Gastrocnemius medialis (tissue), 4 donors: ENCODE measurements at regions not wholly inside any gene's neighbourhood (a gene's known extent, or its start where the extent isn't known, plus 50 kb on each side); places are given as distances from the start of the nearest gene placed in this dataset.

ENCODE experiments used
- ATAC-seq, 2 donors: fragments of 150-250 bp; one replicate each; pipeline ENCODE4 v1.9.1; 2016
- DNase-seq, 2 donors: peaks; one replicate each; pipeline ENCODE4 v3.0.0-alpha.2; 2019
- H3K27ac ChIP-seq, 4 donors: fragments of 200-600 bp; sonication (generic); 1 replicate in 1 of 4; 2 replicates in 3 of 4; pipeline ENCODE4 v1.5.1; 2016 to 2018; ENCODE audit warnings: mild to moderate bottlenecking in 2 of 4, moderate library complexity in 1 of 4
- H3K27me3 ChIP-seq, 3 donors: fragments of 200-600 bp; sonication (generic) in 2 of 3; 1 replicate in 1 of 3; 2 replicates in 2 of 3; pipeline versions ENCODE4 v1.5.1 to v1.6.0; 2016 to 2019; ENCODE audit warnings: mild to moderate bottlenecking in 1 of 3, moderate library complexity in 1 of 3
- H3K36me3 ChIP-seq, 2 donors: fragments of 200-600 bp; sonication (generic) in 1 of 2; one replicate each; pipeline ENCODE4 v1.5.1; 2017 to 2018
- H3K4me1 ChIP-seq, 2 donors: fragments of 200-600 bp; sonication (generic) in 1 of 2; one replicate each; pipeline ENCODE4 v1.5.1; 2016 to 2017; ENCODE audit warnings: mild to moderate bottlenecking in 2 of 2
- H3K4me3 ChIP-seq, 4 donors: fragments of 200-600 bp; sonication (generic) in 3 of 4; 1 replicate in 1 of 4; 2 replicates in 3 of 4; pipeline ENCODE4 v1.5.1; 2016 to 2019; ENCODE audit warnings: mild to moderate bottlenecking in 2 of 4
- H3K9me3 ChIP-seq, 3 donors: fragments of 200-600 bp; sonication (generic) in 2 of 3; 1 replicate in 1 of 3; 2 replicates in 2 of 3; pipeline ENCODE4 v1.5.1; 2016 to 2019
- POLR2A ChIP-seq, 2 donors: fragments of 450-650 bp; IDR thresholded peaks; one replicate each; pipeline ENCODE4 v1.6.1; 2017; ENCODE audit warnings: antibody characterized with exemption in 2 of 2, mild to moderate bottlenecking in 2 of 2, moderate library complexity in 2 of 2
- in situ Hi-C, 4 donors: fragments of 200-750 bp; cut with MboI; loops; one replicate each; pipeline versions ENCODE4 v1.15.0 to v1.8.0; 2017; ENCODE audit warnings: low sequenced_read_pairs in 4 of 4
- intact Hi-C: fragments of 100-400 bp; cut with DNase I; formaldehyde crosslinking; loops from one replicate; pipeline ENCODE4 v1.15.1; 2023; ENCODE audit warnings: low total_unique reads
- TF ChIP-seq, protein P1 (sequence below), 5 experiments: fragments of 450-650 bp in 3 of 5; fragments of 200-600 bp in 2 of 5; sonication (generic) in 2 of 5; IDR thresholded peaks in 4 of 5; conservative IDR thresholded peaks in 1 of 5; 1 replicate in 4 of 5; 2 replicates in 1 of 5; pipeline ENCODE4 v1.5.1; 2016 to 2019; ENCODE audit warnings: antibody characterized with exemption in 5 of 5, mild to moderate bottlenecking in 3 of 5, moderate library complexity in 3 of 5

DNA sequence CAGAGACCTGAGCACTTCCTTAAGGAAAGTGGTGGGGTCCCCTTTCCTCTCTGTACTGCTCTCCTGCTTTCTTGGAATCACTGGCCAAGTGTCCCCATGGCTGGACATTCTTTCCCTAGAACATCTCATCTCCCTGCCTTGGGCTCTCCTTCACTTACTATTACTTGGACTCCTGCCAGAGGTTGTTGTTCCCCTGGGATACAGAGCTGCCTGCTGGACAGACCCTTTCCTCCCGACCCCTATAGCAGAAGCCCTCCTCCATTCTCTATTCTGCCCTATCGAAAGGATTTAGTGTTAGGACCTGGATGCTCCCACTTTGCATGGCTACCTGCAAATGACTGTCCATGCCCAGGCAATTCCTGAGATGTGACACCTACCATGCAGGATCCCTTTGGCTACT lies 164.3 kb upstream of the PODXL start:
- Histone ChIP-seq H3K27ac (no peak overlapping the region), H3K4me3 (no peak overlapping the region), H3K36me3 (no peaks in the 10 kb centered on the region), H3K27me3 (no peaks in the 10 kb centered on the region), H3K9me3 (no peaks in the 10 kb centered on the region), H3K4me1 (no peaks in the 10 kb centered on the region)
- TF ChIP-seq, protein P1, sequence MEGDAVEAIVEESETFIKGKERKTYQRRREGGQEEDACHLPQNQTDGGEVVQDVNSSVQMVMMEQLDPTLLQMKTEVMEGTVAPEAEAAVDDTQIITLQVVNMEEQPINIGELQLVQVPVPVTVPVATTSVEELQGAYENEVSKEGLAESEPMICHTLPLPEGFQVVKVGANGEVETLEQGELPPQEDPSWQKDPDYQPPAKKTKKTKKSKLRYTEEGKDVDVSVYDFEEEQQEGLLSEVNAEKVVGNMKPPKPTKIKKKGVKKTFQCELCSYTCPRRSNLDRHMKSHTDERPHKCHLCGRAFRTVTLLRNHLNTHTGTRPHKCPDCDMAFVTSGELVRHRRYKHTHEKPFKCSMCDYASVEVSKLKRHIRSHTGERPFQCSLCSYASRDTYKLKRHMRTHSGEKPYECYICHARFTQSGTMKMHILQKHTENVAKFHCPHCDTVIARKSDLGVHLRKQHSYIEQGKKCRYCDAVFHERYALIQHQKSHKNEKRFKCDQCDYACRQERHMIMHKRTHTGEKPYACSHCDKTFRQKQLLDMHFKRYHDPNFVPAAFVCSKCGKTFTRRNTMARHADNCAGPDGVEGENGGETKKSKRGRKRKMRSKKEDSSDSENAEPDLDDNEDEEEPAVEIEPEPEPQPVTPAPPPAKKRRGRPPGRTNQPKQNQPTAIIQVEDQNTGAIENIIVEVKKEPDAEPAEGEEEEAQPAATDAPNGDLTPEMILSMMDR (IDR thresholded peaks at IDR 0.05 in 4 of 5, conservative IDR thresholded peaks at IDR 0.05 in 1 of 5), result no peak
- no peak for ATAC-seq
- intact Hi-C loops, result no loop called here
- in situ Hi-C loops, result no loop called here
- no peak for DNase-seq

DNA sequence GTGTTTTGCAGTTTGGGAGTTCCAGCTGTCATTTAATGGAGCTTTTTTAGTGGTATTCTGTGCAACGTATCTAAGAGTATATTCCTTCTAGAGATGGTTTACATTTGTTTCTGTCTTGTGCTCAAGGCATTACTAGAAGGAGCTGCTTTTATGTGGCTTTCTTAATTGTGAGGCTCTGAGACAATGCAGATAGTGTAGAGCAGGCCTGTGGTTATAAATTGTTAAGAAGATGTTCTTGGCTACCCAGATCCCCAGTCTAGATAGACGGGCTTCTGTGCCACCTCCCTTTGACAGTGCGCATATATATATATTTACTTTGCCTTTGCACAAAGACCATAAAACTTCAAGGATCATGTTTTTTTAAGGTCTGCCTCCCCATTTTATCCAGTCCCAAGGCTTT lies 160.8 kb upstream of the PODXL start:
- in situ Hi-C loops (no loop called here), intact Hi-C loops (no loop called here)
- Histone ChIP-seq H3K4me3 (no peak overlapping the region), H3K27ac (no peak overlapping the region), H3K4me1 (no peaks in the 10 kb centered on the region), H3K27me3 (no peaks in the 10 kb centered on the region), H3K9me3 (no peaks in the 10 kb centered on the region), H3K36me3 (no peaks in the 10 kb centered on the region)
- TF ChIP-seq, protein P1 (IDR thresholded peaks at IDR 0.05 in 4 of 5, conservative IDR thresholded peaks at IDR 0.05 in 1 of 5), result no peak
- TF ChIP-seq POLR2A (IDR thresholded peaks at IDR 0.05), result no peak
- no peak for DNase-seq
- no peak for ATAC-seq

DNA sequence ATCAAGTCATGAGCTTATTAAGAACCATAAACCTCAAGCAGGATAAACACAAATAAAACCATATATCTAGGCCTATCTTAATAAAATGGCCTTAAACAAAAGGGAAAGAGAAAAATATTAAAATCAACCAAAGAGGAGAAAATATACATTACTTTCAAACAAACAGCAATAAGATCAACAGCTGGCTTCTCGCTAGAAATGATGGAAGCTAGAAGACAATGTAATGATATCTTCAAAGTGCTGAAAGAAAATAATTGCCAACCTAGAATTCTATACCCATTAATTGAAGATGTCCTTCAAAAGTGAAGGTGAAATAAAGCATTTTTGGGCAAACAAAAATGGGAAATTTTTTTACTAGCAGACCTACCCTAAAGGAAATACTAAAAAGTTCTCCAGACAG lies 142.9 kb upstream of the PODXL start:
- Histone ChIP-seq H3K27me3 (peaks cover 0 to 6% (median 0%) of the 10 kb centered on the region in 3 donors), H3K4me3 (no peak overlapping the region), H3K4me1 (no peaks in the 10 kb centered on the region), H3K27ac (no peak overlapping the region), H3K36me3 (no peaks in the 10 kb centered on the region), H3K9me3 (no peaks in the 10 kb centered on the region)
- DNase-seq (no peak), ATAC-seq (no peak)
- intact Hi-C loops (no loop called here), in situ Hi-C loops (loop anchor here in 2 of 4 donors (25.0 kb wide), 1 partner anchor 888 kb away; the partner anchor contains the start of gene PLXNA4 (in 2 of the 2))
- TF ChIP-seq, protein P1 (IDR thresholded peaks at IDR 0.05 in 4 of 5, conservative IDR thresholded peaks at IDR 0.05 in 1 of 5), result no peak
- TF ChIP-seq POLR2A (IDR thresholded peaks at IDR 0.05), result no peak

DNA sequence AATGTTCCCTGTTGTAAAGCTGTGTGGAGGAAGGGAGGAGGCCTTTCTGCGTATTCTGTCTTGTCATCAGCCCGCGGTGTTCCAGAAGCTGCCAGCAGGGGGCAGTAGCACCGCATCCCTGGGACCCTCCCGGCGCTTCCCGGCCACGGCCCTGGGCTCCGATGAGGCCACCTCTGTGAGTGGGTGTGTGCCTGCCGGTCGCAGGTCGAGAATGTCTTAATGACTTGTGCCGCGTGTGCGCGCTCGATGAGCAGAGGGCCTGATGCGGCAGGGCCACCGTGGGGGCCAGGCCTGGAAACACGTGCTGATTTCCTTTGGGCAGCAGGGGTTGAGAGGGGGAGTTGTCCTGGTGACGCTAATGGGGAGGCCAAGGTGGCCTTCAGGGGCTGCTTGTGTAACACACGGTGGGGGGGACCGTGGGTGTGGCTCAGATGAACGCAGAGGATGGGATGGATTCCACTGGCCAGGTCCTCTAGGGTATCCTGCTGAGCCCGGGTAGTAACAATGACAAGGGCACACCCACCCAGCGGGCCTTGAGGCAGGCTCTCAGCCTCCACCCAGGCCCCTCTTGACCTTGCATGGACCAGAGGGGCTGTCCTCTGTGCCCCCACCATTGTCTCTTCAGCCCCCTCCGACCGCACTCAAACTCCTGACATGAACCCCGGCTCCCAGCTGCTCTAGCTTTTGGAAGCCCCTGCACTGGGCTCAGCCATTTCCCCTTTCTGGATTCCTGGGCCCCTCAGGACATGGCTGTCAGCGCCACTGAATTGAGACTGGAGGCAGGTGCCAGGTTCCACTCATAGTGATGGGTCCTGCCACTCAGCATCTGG lies 135.9 kb upstream of the PODXL start:
- DNase-seq (peak in 1 of 2 donors; percentile 14), ATAC-seq (peak; percentile 30 to 47)
- no peaks in the 10 kb centered on the region for H3K4me1 ChIP-seq
- H3K27me3 ChIP-seq, result peaks cover 7 to 13% (median 12%) of the 10 kb centered on the region in 3 donors
- in situ Hi-C loops, result loop anchor here in 2 of 4 donors (25.0 kb wide), 1 partner anchor 895 kb away; the partner anchor contains the start of gene PLXNA4 (in 2 of the 2)
- H3K9me3 ChIP-seq, result no peaks in the 10 kb centered on the region
- H3K36me3 ChIP-seq, result no peaks in the 10 kb centered on the region
- H3K27ac ChIP-seq, result no peak overlapping the region
- H3K4me3 ChIP-seq, result no peak overlapping the region
- intact Hi-C loops, result no loop called here
- no peak for TF ChIP-seq POLR2A (IDR thresholded peaks at IDR 0.05)
- TF ChIP-seq, protein P1 (IDR thresholded peaks at IDR 0.05 in 4 of 5, conservative IDR thresholded peaks at IDR 0.05 in 1 of 5), result peak; percentile 25 to 78 (median 55)
